ENCODE measurements at regions not wholly inside any gene's neighbourhood (a gene's known extent, or its start where the extent isn't known, plus 50 kb on each side); places are given as distances from the start of the nearest gene placed in this dataset.

DNA sequence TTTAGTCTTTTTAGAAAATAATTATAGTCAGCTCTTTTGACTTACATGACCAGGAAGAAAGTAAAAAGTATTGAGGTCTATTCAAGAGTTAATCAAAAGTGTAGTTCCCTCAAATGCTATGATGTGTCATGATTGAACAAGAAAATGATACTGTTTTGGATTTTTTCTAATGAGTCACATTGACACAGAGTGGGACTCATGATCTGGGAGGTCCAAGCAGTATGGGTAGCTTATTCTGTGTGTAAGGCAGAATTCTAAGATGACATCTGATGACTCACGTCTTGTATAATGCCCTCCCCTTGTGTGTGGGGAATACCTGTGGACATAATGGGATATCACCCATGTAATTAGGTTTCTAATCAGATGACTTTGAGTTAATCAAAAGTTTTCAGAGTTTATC is 178.1 kb upstream of the DDHD1 start:
- Histone ChIP-seq H3K27ac (ENCODE audit: low read depth in 2 of 2, low read length in 2 of 2) (no peak overlapping the region), H3K4me1 (ENCODE audit: control insufficient read depth in 2 of 3, insufficient read depth in 2 of 3, low read depth in 1 of 3, low read length in 3 of 3) (no peaks in the 10 kb centered on the region), H3K9ac (ENCODE audit: low read length in 3 of 3) (no peak overlapping the region), H3K36me3 (ENCODE audit: control insufficient read depth in 2 of 3, insufficient read depth in 3 of 3, low read length in 3 of 3) (no peaks in the 10 kb centered on the region), H3K27me3 (ENCODE audit: control insufficient read depth, insufficient read depth, low read length) (no peaks in the 10 kb centered on the region), H3K9me3 (ENCODE audit: control insufficient read depth in 2 of 3, insufficient read depth in 1 of 3, low read length in 3 of 3) (no peaks in the 10 kb centered on the region), H3K4me3 (ENCODE audit: low read length in 3 of 3) (no peak overlapping the region)
- FAIRE-seq = no peak
- intact Hi-C loops (cut with DNase I) = no loop called here
- TF ChIP-seq, protein P1, sequence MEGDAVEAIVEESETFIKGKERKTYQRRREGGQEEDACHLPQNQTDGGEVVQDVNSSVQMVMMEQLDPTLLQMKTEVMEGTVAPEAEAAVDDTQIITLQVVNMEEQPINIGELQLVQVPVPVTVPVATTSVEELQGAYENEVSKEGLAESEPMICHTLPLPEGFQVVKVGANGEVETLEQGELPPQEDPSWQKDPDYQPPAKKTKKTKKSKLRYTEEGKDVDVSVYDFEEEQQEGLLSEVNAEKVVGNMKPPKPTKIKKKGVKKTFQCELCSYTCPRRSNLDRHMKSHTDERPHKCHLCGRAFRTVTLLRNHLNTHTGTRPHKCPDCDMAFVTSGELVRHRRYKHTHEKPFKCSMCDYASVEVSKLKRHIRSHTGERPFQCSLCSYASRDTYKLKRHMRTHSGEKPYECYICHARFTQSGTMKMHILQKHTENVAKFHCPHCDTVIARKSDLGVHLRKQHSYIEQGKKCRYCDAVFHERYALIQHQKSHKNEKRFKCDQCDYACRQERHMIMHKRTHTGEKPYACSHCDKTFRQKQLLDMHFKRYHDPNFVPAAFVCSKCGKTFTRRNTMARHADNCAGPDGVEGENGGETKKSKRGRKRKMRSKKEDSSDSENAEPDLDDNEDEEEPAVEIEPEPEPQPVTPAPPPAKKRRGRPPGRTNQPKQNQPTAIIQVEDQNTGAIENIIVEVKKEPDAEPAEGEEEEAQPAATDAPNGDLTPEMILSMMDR (IDR thresholded peaks at IDR 0.05; ENCODE audit: borderline replicate concordance, extremely low read depth, insufficient read depth) = no peak
- no peak for DNase-seq

DNA sequence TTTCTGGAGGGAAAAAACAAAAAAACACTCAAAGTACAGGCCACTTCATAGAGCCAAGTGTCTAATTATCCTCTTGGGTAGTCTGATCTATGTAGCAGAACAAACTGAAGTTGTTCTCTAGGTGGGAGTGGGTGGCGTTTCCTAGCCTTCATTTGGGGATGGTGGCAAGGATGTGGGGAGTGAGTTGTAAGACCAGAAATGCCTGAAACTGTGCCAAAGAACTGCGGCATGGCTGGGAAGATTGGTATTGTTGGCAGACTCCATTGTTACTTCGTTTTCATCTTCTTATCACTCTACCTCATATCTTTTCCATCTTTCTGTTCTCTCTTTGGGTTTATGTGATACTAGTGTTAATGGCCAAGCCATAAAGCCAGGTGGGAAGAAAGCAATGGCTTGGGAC is 177.3 kb upstream of the DDHD1 start:
- no peak overlapping the region for H3K27ac ChIP-seq (ENCODE audit: low read depth in 2 of 2, low read length in 2 of 2)

DNA sequence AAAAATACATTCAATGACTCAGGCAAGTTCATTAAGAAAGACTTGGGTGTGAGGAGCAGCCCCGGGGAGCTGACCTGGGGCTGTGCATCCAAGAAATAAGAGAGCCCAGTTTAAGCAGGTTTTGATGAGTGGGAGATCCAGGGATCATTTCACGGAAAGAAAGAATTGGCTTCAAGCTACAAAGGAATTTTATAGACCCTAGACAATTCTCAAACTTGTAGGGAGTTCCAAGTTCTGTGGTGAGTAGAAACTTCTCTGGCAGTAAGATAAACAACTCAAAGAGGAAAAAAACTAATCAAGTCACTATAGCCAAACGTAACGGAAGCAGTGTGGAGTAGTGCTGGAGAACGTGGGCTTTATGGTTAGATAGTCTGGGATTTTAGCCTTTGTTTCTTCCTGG is 175.7 kb upstream of the DDHD1 start:
- H3K27ac ChIP-seq (ENCODE audit: low read depth in 2 of 2, low read length in 2 of 2) = no peak overlapping the region
- intact Hi-C loops (cut with DNase I) = no loop called here
- no peaks in the 10 kb centered on the region for H3K4me1 ChIP-seq (ENCODE audit: control insufficient read depth in 2 of 3, insufficient read depth in 2 of 3, low read depth in 1 of 3, low read length in 3 of 3)
- H3K4me3 ChIP-seq (ENCODE audit: low read length in 3 of 3) = no peak overlapping the region
- TF ChIP-seq, protein P1 (IDR thresholded peaks at IDR 0.05; ENCODE audit: borderline replicate concordance, extremely low read depth, insufficient read depth) = no peak
- no peak for FAIRE-seq
- no peak overlapping the region for H3K9ac ChIP-seq (ENCODE audit: low read length in 3 of 3)
- H3K9me3 ChIP-seq (ENCODE audit: control insufficient read depth in 2 of 3, insufficient read depth in 1 of 3, low read length in 3 of 3) = no peaks in the 10 kb centered on the region
- DNase-seq = no peak
- no peaks in the 10 kb centered on the region for H3K27me3 ChIP-seq (ENCODE audit: control insufficient read depth, insufficient read depth, low read length)
- no peaks in the 10 kb centered on the region for H3K36me3 ChIP-seq (ENCODE audit: control insufficient read depth in 2 of 3, insufficient read depth in 3 of 3, low read length in 3 of 3)

More for the DNA sequence above, 177.3 kb upstream of the DDHD1 start:
- TF ChIP-seq, protein P1 (IDR thresholded peaks at IDR 0.05; ENCODE audit: borderline replicate concordance, extremely low read depth, insufficient read depth) = no peak
- Histone ChIP-seq H3K27me3 (ENCODE audit: control insufficient read depth, insufficient read depth, low read length) (no peaks in the 10 kb centered on the region), H3K36me3 (ENCODE audit: control insufficient read depth in 2 of 3, insufficient read depth in 3 of 3, low read length in 3 of 3) (no peaks in the 10 kb centered on the region), H3K9ac (ENCODE audit: low read length in 3 of 3) (no peak overlapping the region), H3K9me3 (ENCODE audit: control insufficient read depth in 2 of 3, insufficient read depth in 1 of 3, low read length in 3 of 3) (no peaks in the 10 kb centered on the region), H3K4me3 (ENCODE audit: low read length in 3 of 3) (no peak overlapping the region), H3K4me1 (ENCODE audit: control insufficient read depth in 2 of 3, insufficient read depth in 2 of 3, low read depth in 1 of 3, low read length in 3 of 3) (no peaks in the 10 kb centered on the region)
- DNase-seq = no peak
- intact Hi-C loops (cut with DNase I) = no loop called here
- no peak for FAIRE-seq

DNA sequence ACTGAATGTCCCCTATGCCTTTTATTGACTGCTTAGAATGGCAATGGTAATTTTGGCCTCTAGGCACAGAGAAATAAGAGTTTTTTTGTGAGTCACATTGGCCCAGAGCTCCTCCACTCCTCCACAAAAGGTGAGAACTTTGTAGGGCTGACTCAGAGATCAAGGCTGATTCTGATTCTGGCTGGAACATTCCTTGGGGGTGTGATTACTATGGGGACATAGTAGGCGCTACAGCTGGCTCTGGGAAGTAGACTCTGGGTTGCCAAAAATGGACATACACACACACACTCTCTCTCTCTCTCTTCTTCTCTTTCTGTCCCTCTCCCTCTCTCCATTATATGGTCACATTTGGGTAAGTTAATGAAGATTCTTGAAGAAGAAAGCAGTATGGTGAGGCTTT is 174.6 kb upstream of the DDHD1 start:
- TF ChIP-seq, protein P1 (IDR thresholded peaks at IDR 0.05; ENCODE audit: borderline replicate concordance, extremely low read depth, insufficient read depth) = no peak
- H3K27ac ChIP-seq (ENCODE audit: low read depth in 2 of 2, low read length in 2 of 2) = no peak overlapping the region
- FAIRE-seq = no peak
- H3K4me3 ChIP-seq (ENCODE audit: low read length in 3 of 3) = no peak overlapping the region
- H3K9ac ChIP-seq (ENCODE audit: low read length in 3 of 3) = no peak overlapping the region
- intact Hi-C loops (cut with DNase I) = no loop called here
- H3K4me1 ChIP-seq (ENCODE audit: control insufficient read depth in 2 of 3, insufficient read depth in 2 of 3, low read depth in 1 of 3, low read length in 3 of 3) = no peaks in the 10 kb centered on the region
- no peak for DNase-seq
- no peaks in the 10 kb centered on the region for H3K9me3 ChIP-seq (ENCODE audit: control insufficient read depth in 2 of 3, insufficient read depth in 1 of 3, low read length in 3 of 3)
- no peaks in the 10 kb centered on the region for H3K36me3 ChIP-seq (ENCODE audit: control insufficient read depth in 2 of 3, insufficient read depth in 3 of 3, low read length in 3 of 3)
- H3K27me3 ChIP-seq (ENCODE audit: control insufficient read depth, insufficient read depth, low read length) = no peaks in the 10 kb centered on the region
